ENCODE measurements at regions not wholly inside any gene's neighbourhood (a gene's known extent, or its start where the extent isn't known, plus 50 kb on each side); places are given as distances from the start of the nearest gene placed in this dataset.

GRCh38 chr20:52905241-52905994, 66.7 kb upstream of the TSHZ2 start:
- H3K4me1 Mint-ChIP-seq = peaks cover 41% of the 10 kb centered on the region
- H3K27me3 Mint-ChIP-seq (ENCODE audit: low read depth, poor library complexity) = peaks cover 10% of the 10 kb centered on the region
- no peak for TF ChIP-seq CTCF (IDR thresholded peaks at IDR 0.05)
- no peaks in the 10 kb centered on the region for H3K36me3 Mint-ChIP-seq (ENCODE audit: low read depth)
- H3K9me3 Mint-ChIP-seq = no peaks in the 10 kb centered on the region
- no peak overlapping the region for H3K4me3 Mint-ChIP-seq
- DNase-seq = no peak
- no peak overlapping the region for H3K27ac Mint-ChIP-seq

- DNase-seq = no peak
- Mint-ChIP-seq H3K9me3 (no peaks in the 10 kb centered on the region), H3K4me3 (no peak overlapping the region), H3K27ac (no peak overlapping the region), H3K36me3 (ENCODE audit: low read depth) (no peaks in the 10 kb centered on the region), H3K4me1 (peaks cover 47% of the 10 kb centered on the region), H3K27me3 (ENCODE audit: low read depth, poor library complexity) (peaks cover 10% of the 10 kb centered on the region)
- TF ChIP-seq CTCF (IDR thresholded peaks at IDR 0.05) = no peak
Observed at GRCh38 chr20:52904837-52905236, 67.3 kb upstream of the TSHZ2 start.

- peaks cover 50% of the 10 kb centered on the region for H3K4me1 Mint-ChIP-seq
- peak overlapping the region; percentile 4 for H3K27ac Mint-ChIP-seq
Observed at GRCh38 chr20:52899041-52899608, 73.0 kb upstream of the TSHZ2 start.

GRCh38 chr20:52896348-52896747, 75.8 kb upstream of the TSHZ2 start:
- Mint-ChIP-seq H3K36me3 (ENCODE audit: low read depth) (peaks cover 7% of the 10 kb centered on the region), H3K27me3 (ENCODE audit: low read depth, poor library complexity) (peaks cover 3% of the 10 kb centered on the region), H3K4me1 (peaks cover 30% of the 10 kb centered on the region), H3K27ac (peak overlapping the region; percentile 70), H3K9me3 (peaks cover 25% of the 10 kb centered on the region), H3K4me3 (no peak overlapping the region)
- TF ChIP-seq CTCF (IDR thresholded peaks at IDR 0.05) = no peak
- DNase-seq = no peak

More at GRCh38 chr20:52899041-52899608, 73.0 kb upstream of the TSHZ2 start:
- DNase-seq = peak; percentile 10
- Mint-ChIP-seq H3K27me3 (ENCODE audit: low read depth, poor library complexity) (peaks cover 6% of the 10 kb centered on the region), H3K4me3 (peak overlapping the region; percentile 14), H3K36me3 (ENCODE audit: low read depth) (peaks cover 7% of the 10 kb centered on the region), H3K9me3 (peaks cover 25% of the 10 kb centered on the region)
- no peak for TF ChIP-seq CTCF (IDR thresholded peaks at IDR 0.05)

- DNase-seq = no peak
- H3K27ac Mint-ChIP-seq = no peak overlapping the region
- H3K36me3 Mint-ChIP-seq (ENCODE audit: low read depth) = peaks cover 7% of the 10 kb centered on the region
- TF ChIP-seq CTCF (IDR thresholded peaks at IDR 0.05) = no peak
- H3K4me3 Mint-ChIP-seq = no peak overlapping the region
- peaks cover 25% of the 10 kb centered on the region for H3K9me3 Mint-ChIP-seq
- peaks cover 3% of the 10 kb centered on the region for H3K27me3 Mint-ChIP-seq (ENCODE audit: low read depth, poor library complexity)
- peaks cover 30% of the 10 kb centered on the region for H3K4me1 Mint-ChIP-seq
Observed at GRCh38 chr20:52895701-52896100, 76.5 kb upstream of the TSHZ2 start.

- H3K4me3 Mint-ChIP-seq = no peak overlapping the region
- peaks cover 7% of the 10 kb centered on the region for H3K36me3 Mint-ChIP-seq (ENCODE audit: low read depth)
- TF ChIP-seq CTCF (IDR thresholded peaks at IDR 0.05) = no peak
- peaks cover 3% of the 10 kb centered on the region for H3K27me3 Mint-ChIP-seq (ENCODE audit: low read depth, poor library complexity)
- peaks cover 28% of the 10 kb centered on the region for H3K4me1 Mint-ChIP-seq
- H3K9me3 Mint-ChIP-seq = peaks cover 25% of the 10 kb centered on the region
- no peak for DNase-seq
- H3K27ac Mint-ChIP-seq = peak overlapping the region; percentile 68
Observed at GRCh38 chr20:52895235-52895634, 76.9 kb upstream of the TSHZ2 start.

Measured in nephron progenitor cell (in vitro differentiated cells).